Right ventricle myocardium inferior (tissue), 1 donor: ENCODE measurements at regions not wholly inside any gene's neighbourhood (a gene's known extent, or its start where the extent isn't known, plus 50 kb on each side); places are given as distances from the start of the nearest gene placed in this dataset.
"Not testable (repeated sequence)": the region's sequence is repeated elsewhere in the genome, so short reads cannot be mapped to it uniquely, and the experiment has no call there.

Experiments used
- ATAC-seq: fragments of 200-7000 bp; cut with Tn5 transposase; one replicate; pipeline ENCODE4 v1.9.1; 2020; ENCODE audit warnings: mild to moderate bottlenecking, moderate library complexity
- DNase-seq: peaks from one replicate; pipeline ENCODE4 v3.0.0; 2021; ENCODE audit errors: missing footprints
- intact Hi-C: fragments of 100-400 bp; cut with DNase I; formaldehyde crosslinking; loops from one replicate; pipeline ENCODE4 v1.11.0; 2022
- donor health status: DM: no; HTN: yes; CAD: no; lungs with severe emphysema.

DNA sequence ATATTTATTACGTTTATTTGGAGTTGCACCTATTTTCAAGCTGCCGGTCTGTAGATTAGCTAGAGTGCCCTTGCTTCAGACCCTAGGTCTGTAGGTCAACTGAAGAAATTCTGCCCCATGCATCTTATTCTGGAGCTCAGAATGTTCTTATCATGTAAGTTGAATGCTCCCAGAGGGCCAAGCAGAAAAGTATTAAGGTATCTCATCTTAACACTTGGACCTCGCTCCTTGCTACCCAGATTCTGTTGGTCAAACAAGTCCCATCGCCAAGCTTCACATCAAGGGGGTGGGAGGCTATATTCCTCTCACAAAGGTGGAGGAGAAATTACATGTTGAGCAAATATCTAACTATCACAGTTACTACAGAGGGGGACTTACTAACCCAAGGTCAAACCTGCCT lies 187.7 kb downstream of the C1orf94 start:
- ATAC-seq (no peak), DNase-seq (no peak)
- intact Hi-C loops: no loop called here

DNA sequence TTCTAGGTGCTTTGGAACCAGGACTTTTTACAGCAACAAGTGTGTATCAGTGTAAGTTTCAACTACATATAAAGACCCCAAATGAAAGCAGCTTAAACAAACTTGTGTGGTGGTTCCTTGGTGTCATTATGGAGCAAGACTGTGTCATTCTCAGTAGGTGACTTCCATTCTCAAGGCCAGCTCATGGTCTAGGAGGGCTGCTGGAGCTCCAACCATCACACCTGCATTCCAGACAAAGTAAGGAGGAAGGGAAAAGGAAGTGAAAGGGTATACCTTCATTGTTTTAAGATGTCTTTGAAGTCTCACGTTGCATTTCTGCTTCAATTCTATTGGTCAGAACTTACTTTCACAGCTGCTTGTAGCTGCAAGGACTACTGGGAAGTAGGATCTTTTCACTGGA lies 188.6 kb downstream of the C1orf94 start:
- no peak for DNase-seq
- intact Hi-C loops: no loop called here
- no peak for ATAC-seq

DNA sequence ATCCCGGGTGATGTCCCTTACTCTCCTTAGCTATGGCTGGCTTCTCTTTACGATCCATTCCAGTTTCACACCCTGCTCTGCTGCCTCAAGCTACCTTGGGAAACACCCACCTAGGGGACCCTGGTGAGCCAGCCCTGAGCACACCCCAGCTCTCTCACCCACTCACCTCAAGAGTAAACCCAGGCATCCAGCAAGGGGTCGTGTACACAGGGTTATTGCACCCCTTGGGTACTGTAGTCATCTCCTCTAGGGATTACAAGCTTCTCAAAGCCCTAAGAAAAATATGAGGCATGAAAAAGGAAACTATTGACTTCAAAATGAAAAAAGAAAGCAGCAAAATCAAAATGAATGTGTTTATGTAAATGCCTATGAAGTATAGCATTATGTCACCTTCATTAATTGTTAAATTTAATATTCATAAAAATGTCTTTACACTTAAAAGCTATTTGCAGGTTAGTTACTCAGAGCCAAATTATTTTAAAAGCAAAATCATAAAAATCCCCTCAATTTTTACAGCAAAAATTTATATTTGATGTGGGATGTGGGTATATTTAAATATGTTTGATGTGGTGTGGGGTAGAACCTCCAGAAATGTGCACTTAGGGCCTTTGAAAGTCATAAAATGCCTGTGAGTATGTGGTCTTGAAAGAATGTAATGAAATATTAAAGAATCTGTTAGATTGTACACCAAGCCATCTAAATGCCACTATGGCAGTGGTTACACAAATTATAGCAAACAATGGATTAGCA lies 190.3 kb downstream of the C1orf94 start:
- intact Hi-C loops: no loop called here
- no peak for ATAC-seq
- no peak for DNase-seq

DNA sequence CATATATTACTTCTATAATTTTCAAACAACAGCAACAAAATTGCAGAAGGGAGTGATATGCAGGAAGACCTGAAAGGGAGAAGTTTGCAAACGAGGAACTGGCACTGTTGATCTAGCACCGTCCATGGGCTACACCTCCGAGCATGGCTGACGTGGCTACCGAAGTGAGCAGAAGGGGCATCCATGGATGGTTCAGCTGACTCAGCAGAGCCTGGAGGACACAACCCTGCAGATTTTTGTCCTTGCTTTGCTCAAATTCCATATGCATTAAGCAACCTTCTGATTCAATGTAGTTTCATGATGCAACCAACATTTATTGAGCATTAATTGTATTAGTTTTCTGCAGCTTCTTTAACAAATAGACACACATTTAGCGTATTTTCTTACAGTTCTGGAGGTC lies 191.2 kb downstream of the C1orf94 start:
- intact Hi-C loops: no loop called here

DNA sequence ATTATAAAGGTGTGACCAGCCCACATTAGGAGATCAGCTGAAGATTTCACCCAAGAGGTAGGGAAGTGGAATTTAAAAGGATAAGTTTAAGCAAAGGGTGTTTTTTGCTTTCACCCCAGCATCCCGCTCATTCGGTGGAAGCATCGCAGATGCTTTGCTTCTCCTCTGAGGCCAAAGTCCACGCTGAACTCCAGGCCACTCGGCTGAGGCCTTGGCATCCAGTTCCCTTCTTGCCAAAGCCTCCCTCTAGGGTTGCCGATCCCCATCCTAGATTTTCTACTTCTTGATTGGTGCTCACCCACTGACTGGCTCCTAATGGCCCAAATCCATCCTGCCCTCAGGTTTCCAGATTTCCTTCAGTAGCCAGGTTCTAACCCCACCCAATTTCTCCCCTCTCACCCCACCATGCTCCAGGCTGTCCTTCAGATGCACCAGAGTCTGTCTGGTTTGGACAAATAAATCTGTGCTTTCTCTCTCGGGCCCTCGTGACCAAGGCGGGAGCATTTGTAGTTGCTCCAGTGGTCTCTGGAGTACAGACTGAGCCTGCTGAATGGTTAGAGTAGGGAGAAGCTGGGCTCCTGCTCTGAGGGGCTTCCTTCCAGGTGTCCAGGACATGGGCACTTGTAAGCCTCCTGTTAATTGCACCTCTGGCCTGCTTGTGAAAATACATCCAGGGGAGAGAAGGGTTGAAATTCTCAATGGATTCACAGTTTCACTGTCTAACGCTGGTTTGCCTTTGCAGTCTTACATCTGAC lies 193.2 kb downstream of the C1orf94 start:
- DNase-seq: no peak
- intact Hi-C loops: no loop called here
- no peak for ATAC-seq

More for the DNA sequence above, 191.2 kb downstream of the C1orf94 start:
- no peak for ATAC-seq
- DNase-seq: no peak

DNA sequence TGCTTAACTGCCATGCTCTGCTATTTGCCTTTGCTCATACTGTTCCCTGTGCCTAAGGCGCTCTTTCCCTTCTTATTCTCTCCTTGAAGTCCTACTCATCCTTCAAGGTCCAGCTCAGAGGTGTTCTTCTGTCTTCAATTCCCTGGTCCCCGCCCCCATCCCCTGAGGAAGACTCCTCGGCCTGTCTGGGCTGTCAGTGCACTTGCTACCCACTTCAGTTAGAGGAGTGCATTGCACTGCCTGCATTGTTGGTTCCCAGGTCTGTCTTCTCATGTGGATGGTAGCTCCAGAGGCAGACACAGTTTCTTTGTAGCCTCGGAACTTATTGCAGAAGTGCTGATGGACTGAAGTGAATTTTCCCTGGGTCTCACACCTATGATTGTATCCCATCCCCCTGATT lies 194.0 kb downstream of the C1orf94 start:
- no peak for ATAC-seq
- DNase-seq: no peak
- intact Hi-C loops: no loop called here

DNA sequence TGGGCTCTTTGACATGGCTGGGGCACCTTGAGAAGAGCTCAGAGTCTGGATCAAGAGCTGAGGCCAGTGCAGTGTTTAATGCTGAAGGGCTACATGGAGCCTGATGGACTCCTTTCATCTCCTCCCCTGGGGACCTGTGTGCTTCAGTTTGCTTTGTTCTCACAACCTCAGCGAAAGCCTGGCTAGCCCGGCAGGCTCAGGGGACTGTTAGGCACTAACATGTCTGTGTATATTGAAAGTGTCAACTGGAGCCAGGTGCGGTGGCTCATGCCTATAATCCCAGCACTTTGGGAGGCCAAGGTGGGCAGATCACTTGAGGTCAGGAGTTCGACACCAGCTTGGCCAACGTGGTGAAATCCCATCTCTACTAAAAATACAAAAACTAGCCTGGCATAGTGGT lies 194.5 kb downstream of the C1orf94 start:
- ATAC-seq, intact Hi-C loops: not testable (repeated sequence)
- DNase-seq: peak; percentile 66

DNA sequence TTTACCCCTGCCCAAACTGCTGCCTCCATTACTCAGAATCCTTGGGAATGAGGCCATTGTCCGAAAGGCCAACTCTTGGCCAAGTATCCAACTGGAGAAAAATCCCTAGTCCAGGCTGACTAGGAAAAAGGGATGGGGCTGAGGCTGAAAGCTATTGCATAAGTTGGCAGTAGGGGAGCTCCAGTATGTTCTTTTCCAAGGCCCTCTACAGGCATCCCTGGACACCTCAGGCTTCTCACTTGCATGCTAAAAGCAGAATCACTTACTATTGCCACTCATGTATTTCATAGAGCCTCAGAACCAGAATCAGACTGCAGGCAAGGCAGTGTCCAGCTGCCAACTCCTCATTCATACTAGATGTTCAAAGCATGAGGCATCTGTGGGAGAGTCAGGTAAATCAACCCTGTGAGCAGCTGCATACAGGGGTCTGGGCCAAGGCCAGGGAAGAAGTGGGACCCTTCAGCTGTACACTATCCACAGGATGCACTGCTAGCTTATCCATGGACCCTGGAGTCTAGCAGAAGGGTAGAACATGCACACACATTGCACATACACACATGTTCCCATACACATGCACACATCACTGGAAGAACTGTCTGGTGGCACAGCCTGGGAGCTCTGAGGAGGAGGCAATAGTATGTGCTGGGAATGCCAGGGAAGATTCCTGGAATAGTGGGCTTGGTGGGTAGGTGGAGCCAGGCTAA lies 195.3 kb downstream of the C1orf94 start:
- ATAC-seq (no peak), DNase-seq (no peak)
- intact Hi-C loops: no loop called here

DNA sequence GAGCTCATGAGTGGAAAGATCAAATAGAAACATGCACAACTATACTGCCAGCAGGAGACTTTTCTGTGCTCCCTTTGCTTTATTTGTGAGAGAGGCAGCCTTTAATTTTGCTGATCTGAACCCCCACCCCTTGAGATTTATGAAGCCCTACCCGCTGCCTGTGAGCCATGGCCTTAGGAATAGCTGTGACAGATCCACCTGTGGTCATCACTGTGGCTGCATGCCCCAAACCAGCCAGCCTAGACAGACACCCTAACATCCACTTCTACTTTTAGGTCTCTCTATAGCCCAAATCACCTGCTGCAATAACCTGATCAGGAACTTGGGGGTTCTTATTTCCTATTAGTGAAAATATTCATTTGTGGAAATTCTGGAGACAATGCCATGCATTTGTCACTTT lies 196.2 kb downstream of the C1orf94 start:
- intact Hi-C loops: no loop called here
- no peak for ATAC-seq
- DNase-seq: no peak

DNA sequence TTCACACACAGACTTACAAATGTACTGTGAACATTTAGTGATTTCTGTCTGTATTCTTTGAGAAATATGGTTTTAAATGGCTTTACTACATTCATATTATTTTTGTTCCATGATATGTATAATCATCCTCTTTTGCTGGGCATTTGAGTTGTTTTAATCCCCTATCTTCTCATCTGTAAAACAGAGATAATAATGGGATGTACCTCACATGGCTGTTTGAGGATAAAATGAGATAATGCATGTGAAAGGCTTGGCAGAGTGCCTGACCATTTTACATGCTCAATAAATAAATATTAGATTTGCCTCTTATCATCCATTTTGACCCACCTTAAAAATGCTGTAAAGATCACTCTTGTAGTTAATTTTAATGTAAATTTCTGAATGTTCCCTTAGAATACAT lies 197.2 kb downstream of the C1orf94 start:
- ATAC-seq: no peak
- no peak for DNase-seq
- intact Hi-C loops: no loop called here

DNA sequence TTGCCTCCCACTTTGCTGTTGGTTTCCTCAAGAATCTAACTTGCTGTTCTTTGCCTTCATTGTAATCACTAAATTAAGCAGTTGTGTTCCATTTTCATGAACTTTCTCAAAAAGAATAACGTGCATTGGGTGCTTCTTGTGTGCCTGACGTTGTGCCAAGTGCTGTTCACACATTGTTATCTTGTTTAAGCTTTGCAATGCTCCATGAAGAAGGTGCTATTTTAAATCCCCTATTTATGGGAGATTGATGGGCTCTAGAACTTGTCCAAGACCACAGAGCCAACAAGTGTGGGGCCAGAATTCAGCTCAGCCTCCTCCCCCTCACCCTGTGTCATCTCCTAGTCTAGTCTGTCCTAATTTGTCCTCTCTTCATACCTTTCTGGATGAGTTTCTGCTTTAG lies 199.8 kb downstream of the C1orf94 start:
- intact Hi-C loops: no loop called here
- no peak for ATAC-seq
- DNase-seq: no peak

DNA sequence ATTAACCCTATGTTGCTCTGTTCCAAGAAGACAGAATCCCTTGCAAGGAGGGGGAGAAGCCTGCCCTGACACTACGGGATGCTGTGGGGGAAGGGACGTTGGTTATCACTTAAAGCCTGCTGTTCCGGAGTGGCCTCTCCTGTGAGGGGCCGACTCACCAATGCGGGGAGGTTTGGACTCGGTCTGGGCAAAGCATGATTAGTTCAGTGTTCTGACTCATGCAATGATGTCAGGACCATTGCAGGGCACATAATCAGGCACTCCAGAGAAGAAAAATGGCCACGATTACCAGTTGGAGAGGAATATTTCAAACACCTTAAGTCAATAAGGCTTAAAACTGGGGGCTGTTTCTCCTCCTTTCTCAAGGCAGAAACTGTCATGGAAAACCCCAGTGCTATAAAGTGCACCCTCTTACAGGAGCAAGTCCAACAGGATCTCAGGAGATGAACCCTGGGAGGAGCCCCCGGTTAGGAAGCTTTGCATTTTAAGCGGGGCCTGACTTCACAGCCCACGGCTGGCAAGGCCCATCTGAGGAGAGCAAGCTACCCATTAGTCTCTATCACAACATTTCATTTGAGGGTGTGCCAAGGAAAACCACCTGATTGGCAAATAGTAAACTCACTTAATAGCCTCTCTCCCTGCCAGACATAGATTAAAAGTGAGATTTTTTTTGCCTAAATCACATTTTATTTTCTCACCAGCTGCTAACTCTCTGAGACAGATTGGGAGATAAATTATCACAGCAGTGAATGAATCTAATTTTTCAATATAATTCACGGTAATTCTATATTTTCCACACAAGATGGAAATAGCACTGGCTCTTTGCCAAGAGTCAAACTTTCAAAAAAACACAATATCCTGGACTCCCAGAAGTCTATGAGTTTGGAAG lies 202.5 kb downstream of the C1orf94 start:
- ATAC-seq: no peak
- intact Hi-C loops: no loop called here
- no peak for DNase-seq

DNA sequence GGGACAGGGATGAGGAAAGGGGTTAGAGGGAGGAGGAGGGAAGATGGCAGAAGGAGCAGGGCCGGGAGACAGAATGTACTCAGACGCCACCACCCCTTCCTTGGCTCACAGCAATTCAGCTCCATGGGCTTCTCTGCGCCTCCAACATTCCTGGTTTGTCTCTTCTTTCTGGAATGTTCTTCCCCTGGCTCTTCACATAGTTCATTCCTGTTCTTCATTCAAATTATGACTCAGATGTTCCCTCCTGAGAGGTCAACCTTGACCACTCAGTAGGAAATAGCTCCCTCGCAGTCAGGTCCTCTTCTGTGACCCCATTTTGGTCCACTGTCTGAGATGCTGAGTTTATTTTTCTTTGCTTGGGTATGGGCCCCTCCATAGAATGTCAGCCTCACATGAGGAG lies 203.2 kb downstream of the C1orf94 start:
- ATAC-seq (no peak), DNase-seq (no peak)

DNA sequence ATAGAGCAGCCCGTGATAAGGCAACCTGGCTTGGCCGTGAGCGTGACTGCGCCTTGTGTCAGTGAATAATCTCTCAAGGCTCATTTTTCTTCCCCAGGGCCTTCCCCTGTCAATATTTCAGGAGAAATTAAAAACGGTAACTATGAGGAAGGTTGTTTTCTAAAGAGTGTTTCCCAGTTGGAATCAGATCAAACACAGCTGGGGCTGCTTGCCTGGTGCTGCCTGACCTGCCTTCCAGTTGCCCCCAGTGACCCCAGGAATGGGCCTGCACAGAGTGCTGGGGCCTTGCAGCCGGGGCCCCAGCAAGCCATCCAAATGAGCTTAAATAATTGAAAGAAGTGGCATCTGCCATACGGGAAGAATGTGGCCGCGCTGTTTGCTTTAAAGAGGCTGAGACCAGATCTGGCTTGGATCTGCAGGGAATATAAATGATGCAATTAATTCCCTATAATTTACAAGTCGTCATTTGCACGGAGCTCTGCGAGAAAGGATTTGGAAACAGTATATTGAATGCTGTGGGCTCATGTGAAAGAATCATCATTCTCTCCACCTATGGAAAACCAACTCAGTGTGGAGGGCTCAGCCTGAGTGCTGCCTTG lies 203.9 kb downstream of the C1orf94 start:
- ATAC-seq (no peak), DNase-seq (no peak)
- intact Hi-C loops: no loop called here

More for the DNA sequence above, 203.2 kb downstream of the C1orf94 start:
- intact Hi-C loops: no loop called here

DNA sequence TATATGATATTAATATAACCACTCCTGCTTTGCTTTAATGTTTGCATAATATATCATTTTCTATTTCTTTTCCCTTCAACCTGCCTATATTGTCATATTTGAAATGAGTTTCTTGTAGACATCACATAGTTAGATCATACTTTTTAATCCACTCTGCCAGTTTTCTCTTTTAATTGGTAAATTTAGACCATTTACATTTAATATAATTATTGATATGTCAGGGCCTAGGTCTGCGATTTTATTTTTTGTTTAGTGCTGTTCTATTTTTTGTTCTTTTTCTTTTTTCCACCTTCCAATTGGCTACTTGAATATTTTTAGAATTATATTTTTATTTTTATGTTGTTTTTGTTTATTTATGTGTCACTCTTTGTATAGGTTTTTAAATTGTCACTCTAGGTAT lies 213.3 kb downstream of the C1orf94 start:
- no peak for ATAC-seq
- DNase-seq: no peak
- intact Hi-C loops: no loop called here

DNA sequence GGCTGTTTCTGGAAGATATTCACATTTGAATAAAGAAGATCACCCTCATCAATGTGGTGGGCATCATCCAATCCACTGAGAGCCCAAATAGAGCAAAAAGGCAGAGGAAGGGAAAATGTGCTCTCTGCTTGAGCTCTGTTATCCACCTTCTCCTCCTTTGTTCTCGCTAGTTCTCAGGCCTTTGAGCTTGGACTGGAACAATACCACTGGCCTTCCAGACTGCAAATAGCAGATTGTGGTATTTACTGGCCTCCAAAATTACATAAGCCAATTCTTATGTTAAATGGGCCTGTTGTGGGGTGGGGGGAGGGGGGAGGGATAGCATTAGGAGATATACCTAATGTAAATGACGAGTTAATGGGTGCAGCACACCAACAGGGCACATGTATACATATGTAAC lies 219.3 kb downstream of the C1orf94 start:
- ATAC-seq (no peak), DNase-seq (no peak)
- intact Hi-C loops: no loop called here

DNA sequence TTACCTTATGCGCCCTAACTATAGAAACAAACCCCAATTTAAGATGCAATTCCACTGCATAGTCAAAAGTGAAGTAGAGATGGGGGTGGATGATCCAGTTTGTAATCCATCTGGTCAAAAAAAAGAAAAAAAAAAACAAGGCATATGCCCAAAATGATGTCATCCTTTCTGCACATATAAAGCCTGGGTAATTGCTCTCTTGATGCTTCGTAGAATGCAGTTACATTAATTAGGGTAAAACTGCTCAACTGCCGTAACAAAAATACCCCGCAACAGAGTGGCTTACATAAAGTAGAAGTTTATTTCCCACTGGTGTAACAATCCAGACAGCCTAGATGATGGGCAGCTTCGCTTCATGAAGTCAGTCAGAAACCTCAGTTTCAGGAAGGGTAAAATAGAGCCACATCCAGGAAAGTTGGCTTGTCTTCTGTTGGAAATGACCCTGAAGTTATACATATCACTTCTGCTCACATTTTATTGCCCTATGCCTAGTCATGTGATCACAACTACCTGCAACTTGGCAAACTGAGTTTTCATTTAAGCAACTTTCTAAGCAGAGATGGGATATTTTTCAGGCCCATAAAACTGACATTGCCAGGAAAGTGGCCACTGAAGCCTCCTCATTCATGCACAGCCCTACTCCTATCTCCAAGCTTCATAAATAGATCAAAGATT lies 221.7 kb downstream of the C1orf94 start:
- DNase-seq (no peak), ATAC-seq (no peak)
- intact Hi-C loops: no loop called here

DNA sequence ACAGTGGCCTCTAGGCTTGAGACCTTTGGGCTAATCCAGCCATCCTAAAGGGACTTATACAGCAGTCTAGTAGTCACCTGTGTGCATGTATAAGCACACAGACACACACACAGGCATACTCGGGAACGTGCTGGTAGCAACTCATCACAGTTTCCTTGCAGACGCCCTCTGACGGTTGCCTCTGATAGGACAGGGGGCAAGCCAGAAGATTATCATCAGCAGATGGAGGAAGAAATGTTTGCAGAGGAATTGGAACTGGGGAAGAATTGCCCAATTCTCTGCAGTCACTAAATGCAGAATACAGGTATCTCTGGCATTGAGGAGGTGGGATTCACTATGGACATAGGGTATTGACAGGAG lies 222.2 kb downstream of the C1orf94 start:
- DNase-seq (no peak), ATAC-seq (no peak)
- intact Hi-C loops: no loop called here
